Muscle layer of colon (tissue), 2 donors: ENCODE measurements at regions not wholly inside any gene's neighbourhood (a gene's known extent, or its start where the extent isn't known, plus 50 kb on each side); places are given as distances from the start of the nearest gene placed in this dataset.
"Not testable (repeated sequence)": the region's sequence is repeated elsewhere in the genome, so short reads cannot be mapped to it uniquely, and the experiment has no call there.

ENCODE experiments used
- H3K27ac ChIP-seq: one replicate; pipeline ENCODE4 v1.7.0; 2013; ENCODE audit warnings: low read depth, mild to moderate bottlenecking, low read length, moderate library complexity
- H3K27me3 ChIP-seq, 2 donors: one replicate each; pipeline ENCODE4 v1.7.0; 2013; ENCODE audit warnings: low read length in 2 of 2, mild to moderate bottlenecking in 2 of 2; ENCODE audit not compliant: insufficient read depth in 2 of 2, control insufficient read depth in 1 of 2
- H3K36me3 ChIP-seq: one replicate; pipeline ENCODE4 v1.7.0; 2013; ENCODE audit warnings: mild to moderate bottlenecking, low read length; ENCODE audit not compliant: insufficient read depth
- H3K4me1 ChIP-seq: one replicate; pipeline ENCODE4 v1.7.0; 2013; ENCODE audit warnings: mild to moderate bottlenecking, low read length; ENCODE audit not compliant: insufficient read depth
- H3K4me3 ChIP-seq, 2 donors: one replicate each; pipeline ENCODE4 v1.7.0; 2013; ENCODE audit warnings: low read length in 2 of 2, low read depth in 1 of 2, mild to moderate bottlenecking in 1 of 2, moderate library complexity in 1 of 2
- H3K9ac ChIP-seq: one replicate; pipeline ENCODE4 v1.7.0; 2013; ENCODE audit warnings: low read length
- H3K9me3 ChIP-seq: one replicate; pipeline ENCODE4 v1.7.0; 2013; ENCODE audit warnings: mild to moderate bottlenecking, low read length
- donor health status: abdominal sarcoma.
- donor health status: Adenocarcinoma of cecum.

DNA sequence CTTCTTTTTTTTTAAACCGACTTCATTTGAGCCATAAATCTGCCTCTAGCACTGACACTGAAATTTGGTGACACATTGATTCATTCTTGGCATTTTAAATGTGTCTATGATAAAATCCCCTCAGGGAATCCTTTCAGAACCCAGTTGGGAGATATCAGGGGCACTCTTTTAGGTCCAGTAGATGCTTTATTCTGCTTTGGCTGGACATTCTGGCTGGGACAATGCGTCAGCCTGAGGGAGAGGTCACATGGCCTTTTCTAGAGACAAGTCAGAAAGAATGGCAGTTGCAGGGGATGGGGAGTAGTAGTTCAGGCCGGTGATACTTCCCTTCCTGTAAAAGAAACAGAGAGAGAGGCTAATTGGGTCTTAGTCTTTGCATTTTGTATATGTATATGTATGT lies 63.1 kb downstream of the TRIM43 start:
- not testable (repeated sequence) for H3K9me3 ChIP-seq, H3K36me3 ChIP-seq, H3K4me1 ChIP-seq, H3K9ac ChIP-seq, H3K4me3 ChIP-seq, H3K27me3 ChIP-seq, H3K27ac ChIP-seq

DNA sequence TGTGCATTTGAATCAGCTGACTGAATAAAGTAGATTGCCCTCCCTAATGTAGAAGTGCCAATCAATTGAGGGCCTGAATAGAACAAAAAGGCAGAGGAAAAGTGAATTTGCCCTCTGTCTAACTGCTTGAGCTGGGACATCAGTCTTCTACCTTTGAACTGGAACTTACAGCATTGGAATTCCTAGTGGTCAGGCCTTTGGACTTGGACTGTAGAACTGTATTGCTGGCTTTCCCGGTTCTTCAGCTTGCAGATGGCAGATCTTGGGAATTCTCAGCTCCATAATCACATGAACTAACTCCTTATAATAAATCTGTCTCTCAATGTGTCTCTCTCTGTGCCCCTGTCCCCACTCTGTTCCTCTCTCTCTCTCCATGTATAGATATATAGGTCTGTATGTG lies 64.8 kb downstream of the TRIM43 start:
- not testable (repeated sequence) for H3K27me3 ChIP-seq, H3K9me3 ChIP-seq, H3K4me3 ChIP-seq, H3K9ac ChIP-seq, H3K4me1 ChIP-seq, H3K27ac ChIP-seq, H3K36me3 ChIP-seq

DNA sequence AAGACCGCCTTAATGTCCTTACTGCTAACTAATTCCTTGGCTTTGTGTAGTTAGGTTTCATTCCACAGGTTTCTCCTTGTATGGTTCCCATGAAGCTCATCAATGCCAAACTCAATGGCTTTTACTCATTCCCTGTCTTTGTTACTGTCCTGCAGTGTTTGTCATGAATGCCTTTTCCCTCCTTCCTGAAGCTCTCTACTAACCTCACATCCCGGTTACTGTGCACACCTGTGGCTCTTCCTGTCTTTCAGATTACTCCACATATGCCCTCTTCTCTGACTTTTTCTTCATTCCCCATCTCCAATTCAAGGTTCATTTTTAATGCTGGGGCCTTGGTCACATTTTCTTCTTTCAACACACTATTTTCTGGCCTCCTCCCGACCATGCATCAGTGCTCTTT lies 66.1 kb downstream of the TRIM43 start:
- not testable (repeated sequence) for H3K36me3 ChIP-seq, H3K4me3 ChIP-seq, H3K9ac ChIP-seq, H3K4me1 ChIP-seq, H3K9me3 ChIP-seq, H3K27ac ChIP-seq, H3K27me3 ChIP-seq

DNA sequence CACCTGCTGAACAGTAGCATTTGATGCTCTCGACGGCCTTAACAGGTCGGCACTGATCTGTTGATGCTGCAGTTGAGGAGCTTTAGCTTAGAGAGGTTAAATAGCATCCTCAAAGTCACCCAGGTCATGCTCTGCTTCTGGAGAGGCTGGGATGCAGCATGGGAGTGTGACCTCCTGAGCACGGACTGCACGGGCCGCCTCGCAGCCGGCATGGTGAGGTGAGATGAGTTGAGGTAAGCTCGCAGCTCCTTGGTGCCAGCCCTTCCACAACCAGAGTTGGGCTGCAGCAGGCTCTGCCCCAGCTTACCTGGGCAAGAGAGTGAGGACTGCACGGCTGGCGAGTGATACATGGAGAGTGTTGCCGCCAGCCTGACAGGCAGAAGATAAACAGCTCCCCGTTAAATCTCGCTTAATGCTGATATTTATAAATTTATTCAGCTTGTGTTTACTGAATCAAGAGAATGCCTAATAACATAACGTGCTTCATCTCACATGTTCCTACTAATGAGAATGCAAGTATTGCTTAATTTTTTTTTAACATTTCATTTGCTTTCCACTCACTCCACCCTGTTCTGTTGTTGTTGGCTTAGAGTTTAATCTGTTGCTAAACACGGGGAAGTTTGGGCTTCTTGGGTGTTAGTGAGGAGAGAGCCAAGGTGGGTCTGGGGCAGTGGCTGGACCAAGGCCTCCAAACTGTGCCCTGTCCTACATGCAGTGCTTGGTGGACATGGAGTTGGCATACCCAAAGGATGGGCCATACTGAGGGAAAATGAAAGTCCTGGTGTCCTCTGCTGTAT lies 69.2 kb downstream of the TRIM43 start:
- not testable (repeated sequence) for H3K36me3 ChIP-seq, H3K9ac ChIP-seq, H3K27ac ChIP-seq, H3K27me3 ChIP-seq, H3K9me3 ChIP-seq, H3K4me1 ChIP-seq, H3K4me3 ChIP-seq

DNA sequence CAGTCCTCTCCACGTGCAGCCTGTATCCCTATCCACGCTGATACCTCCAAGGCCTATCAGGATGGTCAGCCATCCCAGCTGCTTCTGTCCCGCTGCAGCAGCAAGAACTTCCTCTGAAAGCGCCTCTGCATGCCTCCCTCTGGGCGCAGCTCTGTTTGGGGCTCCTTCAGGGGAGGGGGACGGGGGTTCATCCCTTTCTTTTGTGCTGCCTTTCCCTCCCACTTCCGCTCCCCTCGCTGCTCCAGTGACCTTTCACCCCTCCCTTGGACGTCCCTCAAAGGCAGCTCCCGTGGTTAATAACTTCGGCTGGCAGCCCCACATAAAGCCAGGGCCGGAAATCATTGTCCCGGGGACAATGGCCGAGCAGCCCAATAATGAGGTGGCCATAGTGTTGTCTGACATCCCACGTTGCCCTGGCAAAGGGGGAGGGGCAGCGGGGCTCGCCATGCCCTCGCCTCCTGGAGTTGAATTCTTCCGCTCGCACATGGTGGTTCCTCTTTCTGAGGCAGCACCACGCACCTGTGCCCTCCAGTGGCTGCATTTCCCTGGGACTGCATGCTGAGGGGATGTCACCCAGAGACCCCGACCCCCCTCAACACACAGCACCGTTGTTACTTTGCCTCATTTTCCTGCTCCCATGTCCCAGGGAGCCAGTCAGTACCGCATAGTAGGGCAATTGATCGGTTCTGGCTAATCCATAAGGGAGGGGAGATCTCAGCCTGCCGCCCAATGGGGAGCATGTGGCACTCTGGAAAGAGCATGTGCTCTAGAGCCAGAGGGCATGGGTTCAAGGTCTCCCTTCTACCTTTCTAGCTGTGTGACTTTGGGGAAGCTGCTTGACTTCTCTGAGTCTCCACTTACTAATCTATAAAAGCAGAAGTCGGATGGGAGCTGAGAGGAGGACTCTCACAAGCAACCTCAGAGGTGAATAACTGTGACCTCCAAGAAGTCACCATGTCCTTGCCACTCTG lies 72.0 kb downstream of the TRIM43 start:
- H3K27ac ChIP-seq, H3K9me3 ChIP-seq, H3K4me3 ChIP-seq, H3K27me3 ChIP-seq, H3K36me3 ChIP-seq, H3K4me1 ChIP-seq, H3K9ac ChIP-seq: not testable (repeated sequence)

DNA sequence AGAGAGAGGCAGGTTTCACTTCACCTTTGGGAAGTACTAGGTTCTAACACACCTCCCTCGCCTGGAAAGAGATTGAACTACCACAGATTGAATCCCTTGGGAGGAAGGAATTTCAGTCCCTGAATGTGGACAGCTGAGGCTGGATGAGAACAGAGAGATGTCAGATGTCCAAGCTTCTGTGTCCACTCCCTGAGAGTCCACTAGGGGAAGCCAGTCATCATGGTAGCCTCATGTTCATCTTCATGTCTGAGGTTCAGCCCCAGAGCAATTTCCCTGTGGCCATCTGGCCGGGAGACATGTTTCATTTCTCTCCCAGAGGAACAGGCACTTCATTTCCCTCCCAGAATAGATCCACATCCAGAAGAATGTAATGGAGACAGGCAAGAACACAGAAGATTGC lies 74.8 kb downstream of the TRIM43 start:
- H3K4me1 ChIP-seq, H3K27me3 ChIP-seq, H3K27ac ChIP-seq, H3K4me3 ChIP-seq, H3K9ac ChIP-seq, H3K9me3 ChIP-seq, H3K36me3 ChIP-seq: not testable (repeated sequence)

DNA sequence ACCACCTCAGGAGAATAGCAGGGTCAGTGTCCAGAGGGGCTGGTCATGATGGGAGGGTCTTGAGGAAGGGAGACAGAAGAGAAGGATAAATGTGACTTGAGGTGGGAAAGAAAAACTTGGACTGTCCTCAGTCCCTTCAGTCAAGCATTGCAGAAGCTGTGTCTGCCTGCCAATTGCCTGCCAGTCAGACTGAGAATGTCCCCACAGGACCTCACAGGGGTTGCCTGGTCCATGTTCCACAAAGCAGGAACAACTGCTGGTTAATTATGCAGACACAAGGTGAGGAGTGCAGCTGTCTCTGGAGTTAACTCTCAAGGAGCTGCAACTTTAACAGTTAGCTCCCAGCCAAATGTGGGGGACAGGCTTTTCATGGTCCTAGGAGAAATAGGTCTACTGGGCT lies 75.7 kb downstream of the TRIM43 start:
- H3K27ac ChIP-seq = no peak overlapping the region
- H3K27me3 ChIP-seq = no peaks in the 10 kb centered on the region
- H3K4me3 ChIP-seq = no peak overlapping the region

DNA sequence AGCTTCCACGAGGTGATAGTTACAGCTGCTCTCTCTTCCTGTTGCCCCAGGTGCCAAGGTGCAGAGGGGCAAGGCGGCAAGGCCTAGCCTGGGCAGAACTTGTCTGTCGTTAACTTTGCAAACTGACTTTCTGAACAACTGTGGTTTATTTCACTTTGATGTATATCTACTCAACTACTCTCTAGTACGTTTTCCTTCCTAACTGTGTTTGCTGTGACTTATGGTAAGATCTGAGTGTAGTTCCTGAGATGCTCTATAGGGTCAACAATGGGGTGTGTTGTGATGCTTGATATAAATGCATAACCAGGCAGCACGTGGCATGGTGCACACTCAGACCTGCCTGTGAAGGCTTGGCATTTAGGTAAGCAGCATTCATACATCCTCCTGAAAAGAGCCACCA lies 77.1 kb downstream of the TRIM43 start:
- H3K9ac ChIP-seq, H3K27me3 ChIP-seq, H3K9me3 ChIP-seq, H3K27ac ChIP-seq, H3K4me1 ChIP-seq, H3K36me3 ChIP-seq, H3K4me3 ChIP-seq: not testable (repeated sequence)

More for the DNA sequence above, 75.7 kb downstream of the TRIM43 start:
- H3K36me3 ChIP-seq = no peaks in the 10 kb centered on the region
- no peaks in the 10 kb centered on the region for H3K9me3 ChIP-seq
- H3K9ac ChIP-seq = no peak overlapping the region
- H3K4me1 ChIP-seq = no peaks in the 10 kb centered on the region

DNA sequence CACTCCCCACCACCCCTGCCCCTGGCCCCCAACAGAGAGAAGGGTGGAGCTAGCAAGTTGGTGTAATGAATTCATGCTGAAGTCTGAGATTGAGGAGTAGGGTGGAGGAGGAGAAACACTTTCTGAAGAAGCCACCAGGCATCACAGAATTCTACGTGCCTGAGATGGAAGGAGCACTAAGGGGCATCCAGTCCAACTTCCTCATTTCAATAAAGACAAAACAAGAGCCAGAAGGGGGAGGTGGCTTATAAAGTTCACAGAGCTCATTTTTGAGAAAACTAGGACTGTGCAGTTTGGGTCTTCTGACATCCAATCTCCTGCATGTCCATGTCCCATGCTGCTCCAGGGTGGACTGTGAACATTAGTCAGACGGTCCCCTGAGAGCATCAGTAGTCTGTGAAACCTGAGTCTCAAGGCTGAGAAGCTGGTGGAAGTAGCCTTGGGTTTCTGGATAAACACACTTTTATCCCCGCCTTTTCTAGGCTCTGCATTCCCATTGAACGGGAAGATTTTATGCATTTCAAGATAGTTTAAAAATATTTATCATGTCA lies 77.7 kb downstream of the TRIM43 start:
- H3K36me3 ChIP-seq = no peaks in the 10 kb centered on the region
- H3K9ac ChIP-seq = no peak overlapping the region
- H3K4me3 ChIP-seq = no peak overlapping the region
- H3K9me3 ChIP-seq = no peaks in the 10 kb centered on the region
- no peak overlapping the region for H3K27ac ChIP-seq
- H3K27me3 ChIP-seq = no peaks in the 10 kb centered on the region
- H3K4me1 ChIP-seq = no peaks in the 10 kb centered on the region

DNA sequence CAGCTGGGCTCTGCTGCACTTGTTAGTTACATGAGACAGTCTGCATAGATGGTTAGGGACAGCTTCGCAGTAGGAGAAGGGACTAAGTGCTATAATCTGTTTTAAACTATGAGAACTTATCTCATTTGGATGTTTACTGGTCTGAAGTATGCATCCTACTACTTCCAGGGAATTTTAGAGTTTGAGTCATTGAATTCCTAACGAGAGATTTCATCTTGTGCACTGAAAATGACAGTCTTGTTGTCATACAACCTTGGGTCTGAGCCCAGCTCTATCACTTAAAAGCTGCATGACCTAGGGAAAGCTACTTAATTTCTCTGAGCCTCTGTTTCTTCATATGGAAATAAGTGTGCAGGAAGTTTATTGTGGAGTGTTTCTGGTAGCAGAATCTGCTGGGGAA lies 78.4 kb downstream of the TRIM43 start:
- Histone ChIP-seq H3K9me3 (no peaks in the 10 kb centered on the region), H3K36me3 (no peaks in the 10 kb centered on the region), H3K4me3 (no peak overlapping the region), H3K9ac (no peak overlapping the region), H3K27me3 (no peaks in the 10 kb centered on the region), H3K27ac (no peak overlapping the region), H3K4me1 (no peaks in the 10 kb centered on the region)

DNA sequence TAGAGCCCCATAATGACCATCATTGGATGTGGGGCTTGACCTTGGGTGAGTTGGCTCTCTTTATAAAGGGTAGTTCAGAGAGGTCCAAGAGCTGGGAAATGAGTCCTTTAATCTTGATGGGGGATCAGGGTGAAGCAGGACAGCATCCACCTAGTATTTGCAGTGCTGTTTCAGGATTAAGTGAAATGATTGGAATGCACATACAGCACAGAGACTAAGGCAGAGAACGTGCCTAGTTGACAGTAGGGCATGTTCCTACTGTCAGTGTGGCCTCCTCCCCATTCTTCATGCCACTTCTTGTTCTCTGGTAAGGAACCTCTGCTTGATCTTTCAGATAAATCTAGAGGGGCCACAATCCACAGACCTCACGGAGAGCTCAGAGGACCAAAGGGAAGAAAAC lies 78.9 kb downstream of the TRIM43 start:
- Histone ChIP-seq H3K4me3 (no peak overlapping the region), H3K4me1 (no peaks in the 10 kb centered on the region), H3K9ac (no peak overlapping the region), H3K27ac (no peak overlapping the region), H3K27me3 (no peaks in the 10 kb centered on the region), H3K36me3 (no peaks in the 10 kb centered on the region), H3K9me3 (no peaks in the 10 kb centered on the region)
